IPS-NIHi7 (cell line): ENCODE measurements at regions not wholly inside any gene's neighbourhood (a gene's known extent, or its start where the extent isn't known, plus 50 kb on each side); places are given as distances from the start of the nearest gene placed in this dataset.
"Not testable (repeated sequence)": the region's sequence is repeated elsewhere in the genome, so short reads cannot be mapped to it uniquely, and the experiment has no call there.

Source experiments
- DNase-seq: peaks from one replicate; pipeline ENCODE4 v3.0.0; 2012; ENCODE audit warnings: mixed read lengths; ENCODE audit errors: extremely low spot score

DNA sequence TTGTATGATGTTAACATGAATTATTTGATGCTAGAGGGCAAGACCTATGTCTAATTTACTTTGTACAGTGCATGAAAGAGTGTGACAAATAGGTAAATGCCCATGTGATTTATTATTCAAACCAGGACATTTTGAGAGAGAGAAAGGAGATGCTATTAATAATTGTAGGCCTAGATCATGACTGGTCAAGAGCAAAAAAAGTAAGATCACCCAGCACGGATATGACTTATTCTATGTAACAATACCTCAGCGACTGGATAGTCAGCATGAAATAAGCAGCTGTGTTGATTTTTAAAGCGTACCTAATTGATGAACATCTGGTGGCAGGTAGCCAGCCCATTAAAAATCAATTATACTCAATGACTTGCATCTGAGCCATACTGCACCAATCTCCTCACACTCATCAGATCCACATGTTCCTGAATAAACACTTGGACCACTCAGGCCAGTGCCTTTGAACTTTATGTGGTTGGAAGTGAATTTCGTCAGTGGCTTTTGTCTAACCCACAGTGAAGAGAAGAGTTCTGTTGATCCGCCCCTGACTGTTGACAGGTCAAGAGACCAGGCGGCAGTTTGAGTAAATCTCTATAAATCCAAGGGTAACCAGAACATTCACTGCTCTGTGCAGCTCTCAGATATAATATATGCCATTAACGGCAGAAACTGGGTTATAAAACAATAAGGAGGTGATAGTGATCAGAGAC is 435.3 kb downstream of the MDFIC start:
- no peak for DNase-seq

DNA sequence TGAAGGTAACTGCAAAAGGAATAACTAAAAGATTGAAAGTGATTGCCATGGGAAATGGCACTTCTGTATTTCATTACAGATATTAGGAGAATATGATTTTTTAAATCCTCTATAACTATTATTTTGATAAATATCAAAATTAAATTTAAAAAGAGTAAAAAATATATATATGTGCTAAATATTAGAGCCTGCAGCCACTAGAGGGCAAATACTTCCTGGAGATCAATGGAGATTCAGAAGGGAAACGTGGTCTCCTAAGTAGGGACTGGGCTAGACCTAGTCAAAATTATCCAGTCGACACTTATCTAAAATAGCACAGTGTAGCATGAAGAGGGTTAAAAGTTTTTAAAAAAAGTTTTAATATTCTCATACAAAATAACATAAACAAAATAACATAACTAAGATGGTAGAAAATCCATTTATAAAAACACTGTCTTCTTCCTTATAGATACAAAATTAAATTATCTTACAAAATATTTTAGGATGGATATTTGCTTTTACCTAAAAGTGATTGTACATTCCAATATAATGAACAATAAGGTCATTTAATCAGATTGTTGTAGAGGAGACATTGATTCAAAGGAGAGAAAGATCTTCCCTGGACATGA is 434.3 kb downstream of the MDFIC start:
- peak; percentile 18 for DNase-seq

DNA sequence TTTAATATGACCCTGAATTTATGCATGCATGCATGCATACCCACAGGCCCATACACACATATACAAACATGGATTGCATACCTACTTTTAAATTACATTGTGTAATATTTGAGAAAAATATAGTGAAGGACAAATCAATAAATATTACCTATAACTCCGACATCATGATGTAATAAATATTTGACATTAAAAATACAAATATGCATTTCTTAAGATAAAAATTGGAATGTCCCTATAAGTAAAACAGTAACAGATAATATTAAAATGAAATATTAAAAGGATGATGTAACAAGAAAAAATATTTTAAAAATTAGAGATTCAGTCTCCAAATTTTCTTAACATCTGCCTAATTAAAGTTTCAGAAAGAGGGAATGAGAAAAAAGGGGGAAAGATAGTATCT is 433.0 kb downstream of the MDFIC start:
- no peak for DNase-seq

DNA sequence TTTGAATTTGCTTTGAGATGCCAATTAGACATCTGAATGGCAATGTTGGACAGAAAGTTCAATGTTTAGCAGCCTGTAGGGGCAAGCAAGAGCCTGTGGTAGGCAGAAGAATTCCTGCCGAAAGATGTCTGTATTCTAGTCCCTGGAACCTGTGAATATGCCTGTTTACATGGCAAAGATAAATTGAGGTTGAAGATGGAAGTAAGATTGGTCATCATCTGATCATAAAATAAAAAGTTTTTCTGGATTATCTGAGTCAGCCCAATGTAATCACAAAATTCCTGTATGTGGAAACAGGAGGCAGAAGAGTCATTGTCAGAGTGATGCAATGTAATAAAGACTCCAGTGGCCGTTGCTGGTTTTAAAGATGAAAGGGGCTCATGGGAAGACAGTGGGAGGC is 430.5 kb downstream of the MDFIC start:
- DNase-seq, result no peak

DNA sequence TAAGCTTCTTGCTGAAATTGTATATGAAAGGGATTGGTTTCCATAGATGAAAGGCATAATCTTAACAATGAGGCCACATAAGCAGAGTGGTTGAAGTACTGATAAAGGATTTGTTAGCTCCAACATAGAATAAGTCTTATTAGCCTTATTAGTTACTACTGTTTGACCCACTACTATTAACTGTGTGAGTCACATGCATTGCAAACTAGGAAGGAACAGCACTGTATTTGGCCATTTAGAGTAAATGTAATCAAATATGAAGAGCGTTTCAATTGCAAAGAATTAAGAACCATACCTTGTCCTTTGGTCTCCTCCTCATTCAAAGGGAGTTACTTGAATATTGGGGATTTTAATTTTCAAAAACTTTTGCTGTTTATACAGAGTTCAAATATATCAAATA is 428.9 kb downstream of the MDFIC start:
- DNase-seq, result no peak

DNA sequence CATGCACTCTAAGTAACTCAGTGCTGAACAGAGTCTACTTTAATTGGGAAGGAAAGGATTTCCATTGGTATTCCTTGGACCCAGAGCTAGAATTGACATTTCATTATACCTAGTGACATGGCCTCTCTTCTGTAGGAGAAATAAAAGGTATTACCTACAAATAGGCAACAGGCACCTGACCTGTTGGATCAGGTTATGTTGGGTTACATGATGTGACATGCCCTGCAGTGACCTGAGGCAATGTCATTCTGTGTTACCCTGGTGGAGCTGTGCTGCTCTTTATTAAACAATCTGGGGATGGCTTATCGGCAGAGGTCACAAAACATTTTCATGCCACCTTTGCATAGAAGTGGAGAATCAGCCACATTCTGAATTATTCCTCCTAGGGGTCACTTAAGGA is 427.7 kb downstream of the MDFIC start:
- DNase-seq, result no peak

DNA sequence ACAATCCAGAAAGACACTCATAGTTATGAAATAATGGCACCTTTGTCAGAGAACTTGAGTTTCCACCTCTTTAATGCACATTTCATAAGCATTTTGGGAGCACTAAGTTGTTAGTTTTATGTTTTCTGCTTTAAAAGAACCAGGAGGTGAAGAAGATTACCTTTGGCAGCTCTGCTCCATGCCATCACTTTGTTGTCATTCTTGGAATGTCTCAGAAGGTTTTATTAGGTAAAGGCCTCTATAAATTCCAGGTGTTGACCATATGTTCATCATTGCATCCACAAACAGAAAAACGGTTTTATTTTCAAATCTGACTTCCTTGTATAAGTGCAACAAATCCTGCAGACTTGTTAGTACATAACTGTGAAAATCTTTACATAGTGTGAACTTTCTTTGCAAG is 424.8 kb downstream of the MDFIC start:
- DNase-seq, result no peak

DNA sequence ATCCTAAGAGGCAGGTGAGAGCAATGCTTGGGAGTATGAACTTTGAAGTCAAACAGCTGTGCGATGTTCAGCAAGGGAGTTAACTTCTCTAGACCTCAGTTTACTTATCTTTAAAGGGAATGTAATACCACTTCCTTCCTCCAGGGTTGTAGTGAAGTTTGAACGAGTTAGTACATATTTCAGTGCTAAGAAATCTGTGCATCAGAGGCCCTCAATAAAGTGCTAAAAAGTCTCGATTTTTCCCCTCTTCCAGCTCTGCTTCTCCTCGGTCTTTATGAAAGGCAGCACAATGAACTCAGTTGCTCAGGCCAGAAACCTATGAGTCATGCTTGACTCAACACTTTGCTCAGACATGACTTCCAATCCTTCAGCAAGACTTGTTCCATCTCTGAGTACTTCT is 418.9 kb downstream of the MDFIC start:
- DNase-seq, result no peak

DNA sequence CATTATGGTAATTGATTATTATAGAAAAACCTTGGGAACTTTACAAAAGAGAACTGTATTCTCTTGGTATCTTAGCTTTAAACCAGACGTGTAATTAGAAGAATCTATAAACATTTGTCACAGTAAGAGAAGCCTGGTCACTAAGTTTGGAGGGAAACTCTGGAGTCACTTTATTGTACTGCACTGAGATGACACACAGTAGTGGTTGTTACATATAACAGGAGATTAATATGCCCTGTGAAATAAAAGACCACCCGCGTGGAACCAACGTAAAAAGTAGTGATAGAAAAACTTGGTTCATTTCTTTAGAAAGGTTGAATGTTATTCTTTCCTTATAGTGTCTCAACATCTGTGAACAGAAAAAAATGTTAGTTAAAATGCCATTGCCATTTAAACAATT is 416.1 kb downstream of the MDFIC start:
- DNase-seq, result no peak

DNA sequence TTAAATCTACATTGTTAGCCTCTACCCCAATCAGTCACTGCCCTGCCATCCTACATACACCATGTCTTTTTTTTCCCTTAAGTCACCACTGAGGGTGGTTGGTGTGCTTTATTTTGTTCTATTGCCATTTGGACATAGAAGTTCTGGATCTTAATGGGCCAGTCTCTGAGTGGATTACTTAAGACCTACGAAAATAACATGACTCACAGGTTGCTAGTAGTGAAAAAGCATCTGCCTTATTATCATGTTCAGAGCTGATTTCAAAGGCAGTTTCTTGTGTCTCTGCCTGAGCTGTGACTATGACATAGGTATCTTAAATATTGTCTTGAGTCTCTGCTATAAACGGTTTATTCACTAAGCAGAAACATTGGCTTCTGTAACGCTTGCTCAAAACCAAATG is 410.8 kb downstream of the MDFIC start:
- no peak for DNase-seq

DNA sequence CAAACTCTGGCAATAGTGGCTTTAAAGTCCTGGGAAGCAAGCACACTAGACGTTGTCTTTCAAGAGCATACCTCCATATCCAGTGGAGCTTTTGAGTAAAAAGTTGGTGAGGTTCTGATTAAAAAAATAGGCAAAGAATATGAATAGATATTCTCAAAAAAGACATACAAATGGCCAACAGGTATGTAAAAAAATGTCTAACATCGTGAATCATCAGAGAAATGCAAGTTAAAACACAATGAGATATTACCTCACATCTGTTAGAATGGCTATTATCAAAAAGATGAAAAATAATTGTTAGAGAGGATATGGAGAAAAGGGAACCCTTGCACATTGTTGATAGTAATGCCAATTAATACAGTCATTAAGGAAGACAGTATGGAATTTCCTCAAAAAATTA is 407.1 kb downstream of the MDFIC start:
- DNase-seq, result no peak

DNA sequence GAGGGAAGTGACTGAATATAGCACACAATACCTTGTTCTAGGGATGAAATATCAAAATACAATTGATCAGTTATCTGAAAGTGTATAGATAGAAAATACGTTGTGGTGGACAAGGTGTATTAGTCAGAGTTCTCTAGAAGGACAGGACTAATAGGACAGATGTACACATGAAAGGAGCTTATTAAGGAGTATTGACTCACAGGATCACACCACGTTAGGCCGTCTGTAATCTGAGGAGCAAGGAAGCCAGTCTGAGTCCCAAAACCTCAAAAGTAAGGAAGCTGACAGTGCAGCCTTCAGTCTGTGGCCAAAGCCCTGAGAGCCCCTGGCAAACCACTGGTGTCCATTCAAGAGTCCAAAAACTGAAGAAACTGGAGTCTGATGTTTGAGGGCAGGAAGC is 406.1 kb downstream of the MDFIC start:
- no peak for DNase-seq

DNA sequence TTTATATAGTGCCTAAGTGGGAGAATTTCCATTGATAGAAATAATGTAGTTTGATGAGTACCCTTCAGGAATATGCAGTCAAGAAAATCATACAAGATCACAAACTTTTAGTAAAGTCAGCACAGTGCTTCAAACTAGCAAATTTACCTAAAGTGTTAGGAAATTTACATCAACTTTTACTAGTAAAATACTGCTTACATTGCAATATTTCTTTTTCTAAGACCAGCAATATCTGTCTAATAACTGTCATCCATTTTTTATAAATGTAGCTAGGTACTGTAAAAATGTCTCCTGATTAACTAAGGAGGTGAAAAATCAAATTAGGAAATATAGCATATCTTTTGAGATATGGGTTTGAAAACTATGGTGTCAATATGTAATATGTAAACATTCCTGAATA is 405.4 kb downstream of the MDFIC start:
- DNase-seq, result no peak

DNA sequence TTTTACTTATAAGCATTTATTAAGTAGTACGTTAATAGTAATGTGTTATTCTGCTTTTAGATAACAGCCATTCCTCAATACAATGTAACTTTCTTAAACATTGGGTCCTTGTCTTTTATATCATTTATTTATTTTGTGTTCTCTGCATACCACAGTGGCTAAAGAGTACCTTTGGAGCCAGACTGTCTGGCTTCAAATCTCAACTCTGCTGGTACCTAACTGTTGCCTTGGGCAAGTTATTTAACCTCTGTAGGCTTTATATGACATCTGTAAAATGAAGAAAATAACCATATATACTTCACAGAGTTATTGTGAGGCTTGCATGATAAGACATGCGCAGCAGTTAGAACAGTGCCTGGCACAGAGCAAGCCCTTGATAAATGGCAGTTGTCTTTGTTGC is 397.6 kb downstream of the MDFIC start:
- DNase-seq, result no peak

DNA sequence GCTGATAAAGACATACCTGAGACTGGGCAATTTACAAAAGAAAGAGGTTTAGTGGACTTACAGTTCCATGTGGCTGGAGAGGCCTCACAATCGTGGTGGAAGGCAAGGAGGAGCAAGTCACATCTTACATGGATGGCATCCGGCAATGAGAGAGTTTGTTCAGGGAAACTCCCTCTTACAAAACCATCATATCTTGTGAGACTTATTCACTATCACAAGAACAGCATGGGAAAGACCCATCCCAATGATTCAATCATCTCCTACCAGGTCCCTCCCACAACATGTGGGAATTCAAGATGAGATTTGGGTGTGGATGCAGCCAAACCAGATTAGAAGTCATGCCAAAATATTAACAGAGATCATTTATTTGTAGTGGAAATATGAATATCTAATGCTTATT is 388.4 kb downstream of the MDFIC start:
- not testable (repeated sequence) for DNase-seq

DNA sequence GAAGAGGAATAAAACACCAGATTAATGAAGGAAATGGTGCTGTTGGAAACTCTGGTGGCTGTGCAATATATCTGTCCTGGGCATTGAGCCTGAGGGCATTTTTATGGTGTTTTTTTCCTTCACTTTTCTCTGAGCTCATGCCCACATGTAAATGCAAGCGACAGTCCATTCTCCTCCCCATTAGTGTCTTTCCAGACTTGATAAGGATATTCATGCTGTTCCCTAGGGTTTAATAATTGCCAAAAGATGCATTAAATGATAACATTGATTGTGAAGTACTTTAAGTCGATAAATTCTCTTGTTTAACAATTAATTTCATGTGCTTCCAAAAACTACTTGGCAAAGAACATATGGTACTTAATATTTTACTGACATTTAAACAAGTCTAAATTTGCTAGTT is 384.7 kb downstream of the MDFIC start:
- DNase-seq, result no peak

DNA sequence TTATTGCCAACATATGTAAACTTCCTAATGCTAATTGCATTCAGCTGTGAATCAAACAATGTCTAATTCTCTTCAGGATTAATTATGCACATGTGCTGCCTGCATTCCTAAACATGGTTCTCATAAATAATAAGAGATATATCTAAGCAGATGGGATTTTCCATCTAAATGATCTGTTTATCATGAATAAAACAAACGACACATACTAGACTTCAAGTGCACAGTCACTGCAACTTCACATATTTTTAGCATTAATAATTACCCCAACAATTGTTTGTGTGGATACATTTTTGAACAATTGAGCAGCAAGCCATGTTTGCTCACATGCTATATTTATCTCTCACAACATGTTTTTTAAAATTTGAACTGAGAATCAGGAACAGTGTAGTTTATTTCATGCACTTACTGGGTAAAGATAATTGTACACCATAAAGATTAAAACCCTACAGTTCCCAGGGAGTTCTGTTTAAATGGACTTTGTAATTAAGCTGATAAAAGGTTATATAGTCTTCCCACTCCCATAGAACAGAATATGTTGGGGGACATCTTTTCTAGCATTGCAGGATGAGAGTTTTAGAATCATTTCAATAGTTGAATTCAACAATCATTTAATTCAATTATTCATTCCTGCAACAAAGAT is 378.5 kb downstream of the MDFIC start:
- DNase-seq, result no peak

DNA sequence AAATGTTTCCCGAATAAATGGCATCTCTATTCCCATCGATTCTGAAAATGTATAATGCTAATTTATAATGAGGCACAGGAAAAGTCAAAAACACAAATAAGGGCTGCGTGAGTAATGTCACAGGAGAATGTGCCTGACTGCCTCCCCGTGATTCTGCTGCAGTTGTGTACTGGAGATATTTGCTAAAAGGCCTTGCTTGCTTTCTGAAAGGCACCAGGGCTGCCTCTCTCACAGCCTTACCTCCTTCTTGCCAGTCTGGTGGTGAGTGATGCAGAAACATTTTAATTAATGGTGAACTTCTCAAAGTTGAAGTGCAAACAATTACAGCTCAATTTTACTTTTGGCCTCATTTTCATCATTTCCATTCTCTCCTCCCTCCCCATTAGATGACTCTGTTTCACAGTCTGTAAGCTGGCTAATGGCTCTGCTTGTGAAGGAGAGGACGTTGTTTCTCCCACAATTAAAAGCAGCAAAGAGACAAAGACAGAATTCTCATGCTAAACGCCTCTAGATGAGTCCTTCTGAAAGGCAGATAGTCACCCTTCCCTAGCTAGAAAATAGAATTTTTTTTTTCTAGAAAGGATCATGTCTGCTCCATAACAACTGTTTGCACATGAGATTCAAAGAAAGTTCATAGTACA is 377.6 kb downstream of the MDFIC start:
- DNase-seq, result peak; percentile 13

DNA sequence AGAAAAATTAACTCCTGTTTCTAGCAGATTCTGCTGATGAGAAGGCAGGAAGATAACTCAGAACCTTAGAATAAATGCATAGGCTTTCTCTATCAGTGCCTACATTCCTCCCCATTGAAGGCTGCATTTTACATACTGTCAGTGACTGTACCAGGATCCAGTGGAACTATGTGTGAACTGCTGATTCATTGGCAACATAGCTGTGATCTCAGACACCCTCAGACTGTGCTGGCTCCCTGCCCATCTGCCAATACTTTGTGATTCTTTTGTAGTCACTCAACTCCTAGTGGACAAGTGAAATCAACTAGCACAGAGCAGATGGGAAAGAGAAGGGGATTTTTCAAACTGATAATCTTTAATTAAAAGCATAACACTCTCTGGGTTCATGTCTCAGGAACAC is 375.8 kb downstream of the MDFIC start:
- DNase-seq, result no peak

DNA sequence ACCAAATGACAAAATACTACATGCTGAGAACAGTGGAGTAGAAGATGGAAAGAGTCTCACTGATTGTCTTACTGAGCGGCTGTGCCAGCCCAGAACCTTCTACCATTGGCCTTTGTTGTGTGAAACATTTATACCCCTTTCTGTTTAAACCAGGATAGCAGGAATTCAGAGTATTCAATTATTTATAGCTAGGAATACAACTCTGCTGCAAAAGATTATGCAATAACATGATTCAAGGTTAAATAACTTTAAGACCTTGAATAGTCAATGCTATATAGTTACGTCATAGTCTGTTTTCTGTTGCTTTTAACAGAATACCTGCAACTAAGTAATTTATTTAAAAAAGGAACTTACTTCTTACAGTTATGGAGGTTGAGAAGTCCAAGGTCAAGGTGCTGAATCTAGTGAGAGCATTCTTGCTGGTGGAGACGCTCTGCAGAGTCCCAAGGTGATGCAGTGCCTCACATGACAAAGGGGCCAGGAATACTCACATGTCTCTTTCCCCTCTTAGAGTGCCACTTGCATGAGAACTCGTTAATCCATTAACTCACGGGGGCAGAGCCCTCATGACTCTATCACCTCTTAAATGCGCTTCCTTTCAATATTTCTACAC is 371.8 kb downstream of the MDFIC start:
- no peak for DNase-seq

DNA sequence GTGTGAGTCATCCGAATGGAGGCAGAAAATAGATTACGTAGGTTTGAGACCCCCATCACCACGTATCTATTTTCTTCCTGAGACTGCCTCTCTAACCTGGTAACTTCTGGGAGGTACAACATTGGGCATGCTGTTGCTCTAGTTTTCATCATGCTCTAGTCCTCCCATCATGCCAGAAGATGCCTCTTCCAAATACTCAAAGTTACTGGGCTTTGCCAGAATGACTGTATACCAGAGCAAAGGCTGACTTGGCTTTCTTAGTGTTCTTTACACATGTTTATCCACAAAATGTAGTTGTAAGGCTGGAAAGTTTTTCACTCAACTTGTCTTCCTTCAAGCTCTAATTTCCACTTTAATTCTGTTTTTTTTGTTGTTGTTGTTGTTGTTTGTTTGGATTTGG is 370.5 kb downstream of the MDFIC start:
- DNase-seq, result no peak

DNA sequence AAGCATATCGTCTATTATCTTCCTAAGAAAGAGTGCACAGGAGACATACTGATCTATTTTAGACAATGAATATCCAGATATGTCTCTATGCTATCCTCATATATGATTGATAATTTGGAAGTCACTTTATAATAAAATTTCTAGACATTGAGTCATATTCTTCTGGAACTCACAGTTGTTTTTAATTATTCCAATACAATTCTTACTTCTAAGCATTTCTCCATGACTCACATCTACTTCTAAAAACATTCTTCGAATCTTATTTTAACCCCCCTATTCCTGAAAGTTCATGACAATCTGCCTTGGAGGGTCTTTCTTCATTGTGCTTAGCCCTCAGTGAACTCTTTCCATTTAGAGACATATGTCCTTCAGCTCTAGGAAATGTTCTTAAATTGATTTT is 368.1 kb downstream of the MDFIC start:
- no peak for DNase-seq

DNA sequence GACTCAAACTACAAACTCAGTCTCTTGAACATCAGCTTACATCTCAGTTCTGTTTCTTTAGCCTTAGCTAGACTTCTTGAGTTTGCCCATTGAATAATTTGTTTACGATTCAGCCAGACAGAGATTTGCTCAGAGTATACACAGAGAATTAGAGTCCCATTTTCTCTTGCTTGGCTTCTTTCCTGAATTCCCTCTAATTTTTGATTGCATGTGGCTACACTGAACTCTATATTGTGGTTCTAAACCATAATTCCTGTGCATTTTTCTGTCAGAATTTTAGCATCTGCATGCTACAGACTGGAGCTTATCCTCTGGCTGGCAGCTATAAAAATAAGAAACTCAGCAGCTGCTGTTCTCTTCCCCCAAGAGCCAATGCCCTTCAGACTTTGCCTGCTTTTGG is 354.9 kb downstream of the MDFIC start:
- no peak for DNase-seq
